ENCODE measurements at regions not wholly inside any gene's neighbourhood (a gene's known extent, or its start where the extent isn't known, plus 50 kb on each side); places are given as distances from the start of the nearest gene placed in this dataset.
"Not testable (repeated sequence)": the region's sequence is repeated elsewhere in the genome, so short reads cannot be mapped to it uniquely, and the experiment has no call there.

DNA sequence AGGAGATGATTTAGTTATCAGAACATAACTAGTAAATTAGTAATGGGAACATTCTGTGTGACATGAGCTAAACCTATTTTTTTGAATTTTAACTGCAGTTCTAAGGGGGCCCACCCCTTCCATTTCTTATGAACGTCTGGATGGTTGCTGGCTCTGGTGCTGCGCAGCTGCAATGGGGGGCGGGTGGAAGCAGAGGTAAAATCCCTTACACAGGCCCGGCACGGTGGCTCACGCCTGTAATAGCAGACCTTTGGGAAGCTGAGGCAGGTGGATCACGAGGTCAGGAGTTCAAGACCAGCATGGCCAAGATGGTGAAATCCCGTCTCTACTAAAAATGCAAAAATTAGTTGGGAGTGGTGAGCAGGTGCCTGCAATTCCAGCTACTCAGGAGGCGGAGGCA lies 151.5 kb downstream of the GALR1 start:
- H3K36me3 Mint-ChIP-seq (ENCODE audit: low read depth): no peaks in the 10 kb centered on the region
- TF ChIP-seq, protein P1, sequence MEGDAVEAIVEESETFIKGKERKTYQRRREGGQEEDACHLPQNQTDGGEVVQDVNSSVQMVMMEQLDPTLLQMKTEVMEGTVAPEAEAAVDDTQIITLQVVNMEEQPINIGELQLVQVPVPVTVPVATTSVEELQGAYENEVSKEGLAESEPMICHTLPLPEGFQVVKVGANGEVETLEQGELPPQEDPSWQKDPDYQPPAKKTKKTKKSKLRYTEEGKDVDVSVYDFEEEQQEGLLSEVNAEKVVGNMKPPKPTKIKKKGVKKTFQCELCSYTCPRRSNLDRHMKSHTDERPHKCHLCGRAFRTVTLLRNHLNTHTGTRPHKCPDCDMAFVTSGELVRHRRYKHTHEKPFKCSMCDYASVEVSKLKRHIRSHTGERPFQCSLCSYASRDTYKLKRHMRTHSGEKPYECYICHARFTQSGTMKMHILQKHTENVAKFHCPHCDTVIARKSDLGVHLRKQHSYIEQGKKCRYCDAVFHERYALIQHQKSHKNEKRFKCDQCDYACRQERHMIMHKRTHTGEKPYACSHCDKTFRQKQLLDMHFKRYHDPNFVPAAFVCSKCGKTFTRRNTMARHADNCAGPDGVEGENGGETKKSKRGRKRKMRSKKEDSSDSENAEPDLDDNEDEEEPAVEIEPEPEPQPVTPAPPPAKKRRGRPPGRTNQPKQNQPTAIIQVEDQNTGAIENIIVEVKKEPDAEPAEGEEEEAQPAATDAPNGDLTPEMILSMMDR (conservative IDR thresholded peaks at IDR 0.05): no peak
- no peak overlapping the region for H3K4me3 Mint-ChIP-seq
- H3K27ac Mint-ChIP-seq (ENCODE audit: unreplicated experiment): no peak overlapping the region
- H3K4me1 Mint-ChIP-seq: no peaks in the 10 kb centered on the region
- H3K27me3 Mint-ChIP-seq (ENCODE audit: low read depth): no peaks in the 10 kb centered on the region
- no peaks in the 10 kb centered on the region for H3K9me3 Mint-ChIP-seq
- DNase-seq (ENCODE audit: low read depth, low spot score): no peak

DNA sequence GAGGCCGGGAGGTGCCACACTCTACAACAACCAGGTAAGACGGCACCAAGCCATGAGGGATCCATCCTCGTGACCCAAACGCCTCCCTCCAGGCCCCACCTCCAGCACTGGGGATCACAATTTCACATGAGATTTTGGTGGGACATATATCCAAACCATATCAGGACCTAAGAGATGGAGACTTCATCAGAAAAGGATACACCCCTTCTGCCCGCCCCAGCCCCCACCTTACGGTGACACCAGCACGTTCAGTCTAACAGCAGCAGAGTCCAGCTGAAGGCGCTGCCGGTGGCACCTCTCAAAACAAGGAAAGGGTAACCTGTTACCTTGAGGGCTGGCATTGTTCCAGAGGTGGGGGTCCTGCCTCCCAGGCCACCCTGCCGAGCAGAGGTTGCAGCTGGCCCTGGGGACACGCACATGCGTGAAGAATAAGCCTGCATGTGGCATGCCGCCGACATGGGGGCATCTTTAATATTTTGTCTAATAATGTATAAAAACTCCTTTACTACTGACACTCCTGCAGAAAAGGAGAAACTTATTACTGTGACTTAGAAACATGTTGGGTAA lies 154.4 kb downstream of the GALR1 start:
- H3K36me3 Mint-ChIP-seq (ENCODE audit: low read depth): no peaks in the 10 kb centered on the region
- no peaks in the 10 kb centered on the region for H3K27me3 Mint-ChIP-seq (ENCODE audit: low read depth)
- H3K4me3 Mint-ChIP-seq: no peak overlapping the region
- H3K9me3 Mint-ChIP-seq: no peaks in the 10 kb centered on the region
- TF ChIP-seq, protein P1 (conservative IDR thresholded peaks at IDR 0.05): no peak
- H3K4me1 Mint-ChIP-seq: no peaks in the 10 kb centered on the region
- H3K27ac Mint-ChIP-seq (ENCODE audit: unreplicated experiment): no peak overlapping the region
- no peak for DNase-seq (ENCODE audit: low read depth, low spot score)

DNA sequence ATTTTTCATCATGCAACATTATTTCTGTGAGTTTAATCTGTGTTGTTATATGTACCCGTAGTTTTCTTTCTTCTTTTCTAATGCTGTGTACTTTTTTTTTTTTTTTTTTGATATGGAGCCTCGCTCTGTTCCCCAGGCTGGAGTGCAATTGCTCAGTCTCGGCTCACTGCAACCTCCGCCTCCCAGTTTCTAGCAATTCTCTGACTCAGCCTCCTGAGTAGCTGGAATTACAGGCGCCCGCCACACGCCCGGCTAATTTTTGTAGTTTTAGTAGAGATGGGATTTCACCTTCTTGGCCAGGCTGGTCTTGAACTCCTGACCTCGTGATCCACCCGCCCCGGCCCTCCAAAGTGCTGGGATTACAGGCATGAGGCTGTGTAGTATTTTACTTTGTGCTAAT lies 155.4 kb downstream of the GALR1 start:
- H3K9me3 Mint-ChIP-seq: no peaks in the 10 kb centered on the region
- no peak overlapping the region for H3K27ac Mint-ChIP-seq (ENCODE audit: unreplicated experiment)
- DNase-seq (ENCODE audit: low read depth, low spot score): no peak
- no peaks in the 10 kb centered on the region for H3K27me3 Mint-ChIP-seq (ENCODE audit: low read depth)
- no peaks in the 10 kb centered on the region for H3K36me3 Mint-ChIP-seq (ENCODE audit: low read depth)
- TF ChIP-seq, protein P1 (conservative IDR thresholded peaks at IDR 0.05): no peak
- no peak overlapping the region for H3K4me3 Mint-ChIP-seq
- H3K4me1 Mint-ChIP-seq: no peaks in the 10 kb centered on the region

DNA sequence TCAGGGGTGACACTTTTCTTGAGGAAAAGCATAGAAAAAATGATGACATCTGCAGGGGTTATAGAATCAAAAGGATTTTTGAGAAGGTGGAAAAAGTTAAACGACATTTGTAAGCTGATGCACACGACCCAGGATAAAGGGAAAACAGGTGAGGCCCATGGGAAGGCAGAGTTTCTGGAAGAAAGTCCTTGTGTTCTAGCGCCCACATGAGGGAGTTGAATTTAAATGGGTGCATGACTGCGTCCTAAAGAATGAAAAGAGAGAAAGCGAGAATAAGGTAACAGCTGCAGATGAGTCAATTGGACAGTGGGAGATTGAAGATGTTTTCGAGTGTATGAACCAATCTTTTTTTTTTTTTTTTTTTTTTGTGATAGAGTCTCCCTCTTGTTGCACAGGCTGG lies 158.1 kb downstream of the GALR1 start:
- no peak overlapping the region for H3K27ac Mint-ChIP-seq (ENCODE audit: unreplicated experiment)
- TF ChIP-seq, protein P1 (conservative IDR thresholded peaks at IDR 0.05): no peak
- no peaks in the 10 kb centered on the region for H3K9me3 Mint-ChIP-seq
- H3K27me3 Mint-ChIP-seq (ENCODE audit: low read depth): no peaks in the 10 kb centered on the region
- H3K36me3 Mint-ChIP-seq (ENCODE audit: low read depth): no peaks in the 10 kb centered on the region
- H3K4me3 Mint-ChIP-seq: no peak overlapping the region
- no peak for DNase-seq (ENCODE audit: low read depth, low spot score)
- no peaks in the 10 kb centered on the region for H3K4me1 Mint-ChIP-seq

DNA sequence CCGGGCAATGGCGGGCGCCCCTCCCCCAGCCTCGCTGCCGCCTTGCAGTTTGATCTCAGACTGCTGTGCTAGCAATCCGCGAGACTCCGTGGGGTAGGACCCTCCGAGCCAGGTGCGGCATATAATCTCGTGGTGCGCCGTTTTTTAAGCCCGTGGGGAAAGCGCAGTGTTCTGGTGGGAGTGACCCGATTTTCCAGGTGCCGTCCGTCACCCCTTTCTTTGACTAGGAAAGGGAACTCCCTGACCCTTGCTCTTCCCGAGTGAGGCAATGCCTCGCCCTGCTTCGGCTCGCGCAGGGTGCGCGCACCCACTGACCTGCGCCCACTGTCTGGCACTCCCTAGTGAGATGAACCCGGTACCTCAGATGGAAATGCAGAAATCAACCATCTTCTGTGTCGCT lies 171.9 kb downstream of the GALR1 start:
- Mint-ChIP-seq H3K4me1 (peaks cover 13% of the 10 kb centered on the region), H3K4me3 (peak overlapping the region; percentile 98), H3K27ac (ENCODE audit: unreplicated experiment) (peak overlapping the region; percentile 99)
- not testable (repeated sequence) for H3K27me3 Mint-ChIP-seq (ENCODE audit: low read depth); H3K36me3 Mint-ChIP-seq (ENCODE audit: low read depth); H3K9me3 Mint-ChIP-seq
- peak; percentile 11 for DNase-seq (ENCODE audit: low read depth, low spot score)

DNA sequence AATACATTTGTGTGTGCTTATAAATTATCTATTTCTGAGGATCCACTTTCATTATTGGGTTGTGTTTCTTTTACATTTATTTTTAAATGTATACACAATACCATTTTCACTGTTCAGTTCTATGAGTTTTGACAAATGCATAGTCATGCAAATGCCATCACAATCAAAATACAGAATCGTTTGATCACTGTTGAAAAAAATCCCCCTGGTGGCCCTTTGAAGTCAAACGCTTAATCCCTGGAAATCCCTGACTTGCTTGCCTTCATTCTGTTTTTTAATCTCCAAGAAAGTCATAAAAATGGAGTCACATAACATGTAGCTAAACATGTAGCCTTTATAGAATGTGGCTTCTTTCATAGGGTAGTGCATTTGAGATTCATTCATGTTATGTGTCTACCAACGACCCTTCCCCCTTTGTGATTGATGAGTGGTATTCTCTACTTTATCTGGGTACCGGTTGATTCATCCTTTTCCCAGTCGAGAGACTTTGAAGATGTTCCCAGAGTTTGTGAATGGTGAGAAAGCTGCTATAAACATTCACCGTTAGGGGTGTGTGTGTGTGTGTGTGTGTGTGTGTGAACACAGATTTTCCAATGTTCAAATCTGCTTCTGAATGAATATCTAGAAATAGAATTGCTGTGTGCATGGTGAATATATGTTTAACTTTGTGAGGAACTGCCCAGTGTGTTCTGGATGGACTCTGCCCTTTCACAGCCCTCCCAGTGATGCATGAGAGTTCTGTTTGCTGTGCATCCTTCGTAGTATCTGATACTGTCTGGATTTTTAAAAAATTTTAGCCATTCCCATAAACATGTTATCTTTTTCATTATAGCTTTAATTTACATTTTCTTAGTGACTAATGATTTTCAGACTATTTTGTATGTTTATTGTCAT lies 173.6 kb downstream of the GALR1 start:
- Mint-ChIP-seq H3K36me3 (ENCODE audit: low read depth) (peaks cover 2% of the 10 kb centered on the region), H3K27ac (ENCODE audit: unreplicated experiment) (no peak overlapping the region), H3K4me1 (peaks cover 13% of the 10 kb centered on the region), H3K27me3 (ENCODE audit: low read depth) (no peaks in the 10 kb centered on the region), H3K9me3 (no peaks in the 10 kb centered on the region), H3K4me3 (peak overlapping the region; percentile 85)
- DNase-seq (ENCODE audit: low read depth, low spot score): no peak
- TF ChIP-seq, protein P1 (conservative IDR thresholded peaks at IDR 0.05): peak; percentile 61

Data from neural crest cell (in vitro differentiated cells).